ENCODE measurements at regions not wholly inside any gene's neighbourhood (a gene's known extent, or its start where the extent isn't known, plus 50 kb on each side); places are given as distances from the start of the nearest gene placed in this dataset.

- DNase-seq (ENCODE audit: low read depth) = no peak
These were observed 208.9 kb upstream of the PFKP start for GRCh38 chr10:2858452-2858851.

GRCh38 chr10:2856598-2856997 is 210.8 kb upstream of the PFKP start:
- no peak for DNase-seq (ENCODE audit: low read depth)

- DNase-seq (ENCODE audit: low read depth) = no peak
These were observed 214.6 kb upstream of the PFKP start for GRCh38 chr10:2852574-2853323.

- no peak for DNase-seq (ENCODE audit: low read depth)
These were observed 215.8 kb upstream of the PFKP start for GRCh38 chr10:2851566-2851965.

GRCh38 chr10:2850202-2850601 is 217.1 kb upstream of the PFKP start:
- DNase-seq (ENCODE audit: low read depth) = no peak

GRCh38 chr10:2844925-2845324 is 222.4 kb upstream of the PFKP start:
- DNase-seq (ENCODE audit: low read depth) = no peak

- peak; percentile 4 for DNase-seq (ENCODE audit: low read depth)
These were observed 228.1 kb upstream of the PFKP start for GRCh38 chr10:2839081-2839725.

- no peak for DNase-seq (ENCODE audit: low read depth)
These were observed 229.7 kb upstream of the PFKP start for GRCh38 chr10:2837674-2838073.

- no peak for DNase-seq (ENCODE audit: low read depth)
These were observed 230.3 kb upstream of the PFKP start for GRCh38 chr10:2836921-2837662.

- DNase-seq (ENCODE audit: low read depth) = no peak
These were observed 233.1 kb upstream of the PFKP start for GRCh38 chr10:2834214-2834613.

GRCh38 chr10:2831509-2831908 is 235.8 kb upstream of the PFKP start:
- DNase-seq (ENCODE audit: low read depth) = no peak

GRCh38 chr10:2828741-2829140 is 238.6 kb upstream of the PFKP start:
- no peak for DNase-seq (ENCODE audit: low read depth)

GRCh38 chr10:2826675-2827074 is 240.7 kb upstream of the PFKP start:
- no peak for DNase-seq (ENCODE audit: low read depth)

GRCh38 chr10:2825841-2826240 is 241.5 kb upstream of the PFKP start:
- DNase-seq (ENCODE audit: low read depth) = no peak

- no peak for DNase-seq (ENCODE audit: low read depth)
These were observed 249.3 kb upstream of the PFKP start for GRCh38 chr10:2817940-2818636.

- no peak for DNase-seq (ENCODE audit: low read depth)
These were observed 253.7 kb upstream of the PFKP start for GRCh38 chr10:2813693-2814092.

GRCh38 chr10:2813286-2813685 is 254.1 kb upstream of the PFKP start:
- no peak for DNase-seq (ENCODE audit: low read depth)

GRCh38 chr10:2812631-2813030 is 254.7 kb upstream of the PFKP start:
- DNase-seq (ENCODE audit: low read depth) = no peak

GRCh38 chr10:2800178-2800577 is 267.2 kb upstream of the PFKP start:
- DNase-seq (ENCODE audit: low read depth) = no peak

- DNase-seq (ENCODE audit: low read depth) = no peak
These were observed 268.9 kb upstream of the PFKP start for GRCh38 chr10:2798336-2799022.

GRCh38 chr10:2791774-2792443 is 275.4 kb upstream of the PFKP start:
- no peak for DNase-seq (ENCODE audit: low read depth)
